HG02884 (cell line): ENCODE measurements at regions not wholly inside any gene's neighbourhood (a gene's known extent, or its start where the extent isn't known, plus 50 kb on each side); places are given as distances from the start of the nearest gene placed in this dataset.

Source experiments
- ATAC-seq: cut with Tn5 transposase; IDR thresholded peaks from one replicate; pipeline ENCODE4 v1.9.1; 2021; ENCODE audit warnings: mild to moderate bottlenecking, moderate library complexity; ENCODE audit not compliant: unreplicated experiment

GRCh38 chr4:43765514-43765913, 683.1 kb downstream of the KCTD8 start:
- no peak for ATAC-seq

GRCh38 chr4:43766648-43767047, 682.0 kb downstream of the KCTD8 start:
- peak; percentile 39 for ATAC-seq

GRCh38 chr4:43776371-43776770, 672.2 kb downstream of the KCTD8 start:
- ATAC-seq: no peak

- ATAC-seq: peak; percentile 71
These were observed 670.3 kb downstream of the KCTD8 start for GRCh38 chr4:43778187-43778915.

- no peak for ATAC-seq
These were observed 667.5 kb downstream of the KCTD8 start for GRCh38 chr4:43781125-43781524.

GRCh38 chr4:43782391-43782790, 666.2 kb downstream of the KCTD8 start:
- no peak for ATAC-seq

- ATAC-seq: no peak
These were observed 632.5 kb downstream of the KCTD8 start for GRCh38 chr4:43816116-43816515.

- no peak for ATAC-seq
These were observed 626.0 kb downstream of the KCTD8 start for GRCh38 chr4:43822621-43823020.

GRCh38 chr4:43835869-43836268, 612.7 kb downstream of the KCTD8 start:
- no peak for ATAC-seq

- no peak for ATAC-seq
These were observed 611.4 kb downstream of the KCTD8 start for GRCh38 chr4:43837171-43837570.

GRCh38 chr4:43837604-43838003, 611.0 kb downstream of the KCTD8 start:
- no peak for ATAC-seq

- ATAC-seq: no peak
These were observed 606.0 kb downstream of the KCTD8 start for GRCh38 chr4:43842594-43842993.

- ATAC-seq: no peak
These were observed 605.1 kb downstream of the KCTD8 start for GRCh38 chr4:43843501-43843900.

- no peak for ATAC-seq
These were observed 602.5 kb downstream of the KCTD8 start for GRCh38 chr4:43846111-43846587.

- ATAC-seq: no peak
These were observed 594.9 kb downstream of the KCTD8 start for GRCh38 chr4:43853565-43854264.

GRCh38 chr4:43855283-43855682, 593.3 kb downstream of the KCTD8 start:
- no peak for ATAC-seq

GRCh38 chr4:43864616-43865146, 583.9 kb downstream of the KCTD8 start:
- ATAC-seq: no peak

GRCh38 chr4:43867908-43868307, 580.7 kb downstream of the KCTD8 start:
- no peak for ATAC-seq

GRCh38 chr4:43875655-43876054, 573.0 kb downstream of the KCTD8 start:
- no peak for ATAC-seq

- ATAC-seq: no peak
These were observed 566.1 kb downstream of the KCTD8 start for GRCh38 chr4:43882470-43882869.

GRCh38 chr4:43886196-43886595, 562.4 kb downstream of the KCTD8 start:
- no peak for ATAC-seq

- ATAC-seq: no peak
These were observed 549.8 kb downstream of the KCTD8 start for GRCh38 chr4:43898836-43899235.
